ENCODE measurements at regions not wholly inside any gene's neighbourhood (a gene's known extent, or its start where the extent isn't known, plus 50 kb on each side); places are given as distances from the start of the nearest gene placed in this dataset.

- TF ChIP-seq CTCF (IDR thresholded peaks at IDR 0.05; ENCODE audit: low read depth, low read length) = no peak
- ChIA-PET CTCF (no interaction called here), POLR2A (no interaction called here)
- Histone ChIP-seq H3K27me3 (ENCODE audit: control insufficient read depth, insufficient read depth, low read length) (no peaks in the 10 kb centered on the region), H3K4me3 (ENCODE audit: low read depth, low read length) (no peak overlapping the region), H3K27ac (ENCODE audit: low read depth, low read length) (no peak overlapping the region), H3K9me3 (ENCODE audit: control insufficient read depth, insufficient read depth, low read length) (peaks cover 36% of the 10 kb centered on the region)
- DNase-seq (ENCODE audit: low read depth, low spot score) = no peak
Measured at GRCh38 chr10:123298583-123298982, 144.4 kb downstream of the BUB3 start.

- ChIA-PET POLR2A (no interaction called here), CTCF (interaction anchor here (0.7 kb wide), 1 partner anchor 695 kb away, joined by 3 read pairs; no protein-coding TSS in a partner anchor)
- DNase-seq (ENCODE audit: low read depth, low spot score) = no peak
- Histone ChIP-seq H3K4me3 (ENCODE audit: low read depth, low read length) (no peak overlapping the region), H3K27ac (ENCODE audit: low read depth, low read length) (no peak overlapping the region), H3K27me3 (ENCODE audit: control insufficient read depth, insufficient read depth, low read length) (no peaks in the 10 kb centered on the region), H3K9me3 (ENCODE audit: control insufficient read depth, insufficient read depth, low read length) (peaks cover 36% of the 10 kb centered on the region)
- TF ChIP-seq CTCF (IDR thresholded peaks at IDR 0.05; ENCODE audit: low read depth, low read length) = no peak
Measured at GRCh38 chr10:123299598-123299997, 145.4 kb downstream of the BUB3 start.

GRCh38 chr10:123301077-123301857, 147.1 kb downstream of the BUB3 start:
- Histone ChIP-seq H3K27ac (ENCODE audit: low read depth, low read length) (no peak overlapping the region), H3K9me3 (ENCODE audit: control insufficient read depth, insufficient read depth, low read length) (peaks cover 42% of the 10 kb centered on the region), H3K4me3 (ENCODE audit: low read depth, low read length) (no peak overlapping the region), H3K27me3 (ENCODE audit: control insufficient read depth, insufficient read depth, low read length) (no peaks in the 10 kb centered on the region)
- no peak for TF ChIP-seq CTCF (IDR thresholded peaks at IDR 0.05; ENCODE audit: low read depth, low read length)
- DNase-seq (ENCODE audit: low read depth, low spot score) = no peak
- POLR2A ChIA-PET = no interaction called here
- CTCF ChIA-PET = no interaction called here

- no peak overlapping the region for H3K4me3 ChIP-seq (ENCODE audit: low read depth, low read length)
- POLR2A ChIA-PET = no interaction called here
- no peaks in the 10 kb centered on the region for H3K27me3 ChIP-seq (ENCODE audit: control insufficient read depth, insufficient read depth, low read length)
- H3K27ac ChIP-seq (ENCODE audit: low read depth, low read length) = no peak overlapping the region
- no peak for DNase-seq (ENCODE audit: low read depth, low spot score)
- peaks cover 30% of the 10 kb centered on the region for H3K9me3 ChIP-seq (ENCODE audit: control insufficient read depth, insufficient read depth, low read length)
- no peak for TF ChIP-seq CTCF (IDR thresholded peaks at IDR 0.05; ENCODE audit: low read depth, low read length)
- CTCF ChIA-PET = no interaction called here
Measured at GRCh38 chr10:123303581-123304337, 149.6 kb downstream of the BUB3 start.

- TF ChIP-seq CTCF (IDR thresholded peaks at IDR 0.05; ENCODE audit: low read depth, low read length) = no peak
- ChIA-PET POLR2A (no interaction called here), CTCF (no interaction called here)
- Histone ChIP-seq H3K27me3 (ENCODE audit: control insufficient read depth, insufficient read depth, low read length) (no peaks in the 10 kb centered on the region), H3K9me3 (ENCODE audit: control insufficient read depth, insufficient read depth, low read length) (peaks cover 18% of the 10 kb centered on the region), H3K27ac (ENCODE audit: low read depth, low read length) (no peak overlapping the region), H3K4me3 (ENCODE audit: low read depth, low read length) (no peak overlapping the region)
- DNase-seq (ENCODE audit: low read depth, low spot score) = no peak
Measured at GRCh38 chr10:123305671-123306070, 151.5 kb downstream of the BUB3 start.

Measured in AG04450 (cell line).